ENCODE measurements at regions not wholly inside any gene's neighbourhood (a gene's known extent, or its start where the extent isn't known, plus 50 kb on each side); places are given as distances from the start of the nearest gene placed in this dataset.
A peak's percentile ranks its signal among the peaks of the same experiment; 100 is the strongest.

DNA sequence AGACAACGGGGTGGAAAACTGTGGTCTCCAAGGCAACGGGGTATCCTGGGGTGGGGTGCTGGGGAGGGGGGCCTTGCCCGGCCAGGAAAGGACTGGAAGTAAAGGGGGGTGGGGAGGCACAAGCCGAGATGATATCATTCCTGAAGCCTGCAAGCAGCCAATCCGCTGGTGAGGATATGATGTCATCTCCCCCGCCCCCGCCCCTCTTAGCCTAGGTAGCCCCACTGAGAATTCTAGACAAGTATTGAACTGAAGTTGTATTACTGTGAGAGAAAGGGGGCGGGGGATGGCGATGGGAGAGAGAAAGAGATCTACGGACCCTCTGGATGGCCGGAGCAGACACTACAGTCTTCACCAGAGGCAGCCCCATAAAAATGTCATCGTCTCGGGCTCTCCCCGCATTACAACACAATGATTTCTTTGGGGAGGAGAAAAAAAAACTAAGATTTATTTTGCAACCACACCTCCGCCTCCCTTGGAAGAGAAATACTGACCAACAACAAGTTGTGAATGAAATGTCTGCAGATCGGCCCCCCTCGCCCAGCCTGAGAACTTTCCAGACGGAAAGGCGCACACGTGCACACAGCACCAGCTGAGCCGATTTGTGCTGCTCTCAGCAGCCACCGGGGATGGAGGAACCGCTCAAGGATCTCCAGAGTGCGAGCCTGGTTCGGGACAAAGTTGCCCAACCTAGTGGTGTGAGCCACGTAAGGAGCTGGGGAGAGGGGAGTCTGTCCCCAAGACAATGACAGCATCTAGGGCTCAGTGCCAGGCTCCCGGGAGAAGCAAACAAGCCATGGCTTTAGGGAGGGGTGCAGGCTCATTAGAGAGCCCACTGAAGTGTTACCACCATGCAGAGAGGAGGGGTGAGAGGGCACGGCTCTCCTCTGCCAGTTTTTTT, 222.1 kb downstream of the SOX9 start:
- peak; percentile 46 for DNase-seq (ENCODE audit: low spot score)

DNA sequence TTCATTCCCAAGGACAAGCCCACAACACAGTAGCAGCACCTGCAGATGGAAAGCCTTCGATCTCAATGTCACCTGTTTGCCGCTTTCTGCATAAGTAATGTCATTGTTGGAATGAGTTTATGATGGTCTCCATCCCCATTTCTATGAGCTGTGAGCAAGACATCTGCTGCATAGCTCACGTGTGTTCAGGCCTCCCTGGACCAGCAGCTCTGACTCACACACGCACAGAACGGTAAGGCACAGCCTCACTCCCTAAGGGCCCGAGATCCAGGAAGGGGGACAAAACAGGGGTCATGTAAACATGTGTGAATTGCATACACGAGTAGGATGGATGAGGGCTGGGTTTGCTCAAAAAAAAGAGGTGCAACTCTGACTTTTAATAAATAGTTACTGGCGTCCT, 223.1 kb downstream of the SOX9 start:
- no peak for DNase-seq (ENCODE audit: low spot score)

GRCh38 chr17:72344613-72345012, 223.8 kb downstream of the SOX9 start:
- no peak for DNase-seq (ENCODE audit: low spot score)

DNA sequence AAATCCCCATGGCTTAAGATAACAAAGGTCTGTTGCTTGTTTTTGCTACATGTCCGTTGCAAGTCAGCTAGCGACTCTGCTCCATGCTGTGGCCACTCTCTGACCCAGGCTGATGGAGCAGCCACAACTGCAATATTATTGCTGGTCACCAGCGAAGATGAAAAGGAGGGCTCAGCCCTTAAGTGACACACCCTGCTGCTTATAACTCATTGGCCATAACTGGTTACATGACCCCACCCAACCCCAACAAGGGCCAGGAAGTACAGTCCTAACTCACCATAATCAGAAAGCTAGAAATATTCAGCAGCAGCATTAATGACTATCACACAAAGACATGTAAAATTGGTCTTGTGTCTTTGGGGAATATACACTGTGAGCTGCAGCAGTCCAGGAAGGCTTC, 224.3 kb downstream of the SOX9 start:
- no peak for DNase-seq (ENCODE audit: low spot score)

GRCh38 chr17:72345536-72345935, 224.7 kb downstream of the SOX9 start:
- DNase-seq (ENCODE audit: low spot score) = no peak

DNA sequence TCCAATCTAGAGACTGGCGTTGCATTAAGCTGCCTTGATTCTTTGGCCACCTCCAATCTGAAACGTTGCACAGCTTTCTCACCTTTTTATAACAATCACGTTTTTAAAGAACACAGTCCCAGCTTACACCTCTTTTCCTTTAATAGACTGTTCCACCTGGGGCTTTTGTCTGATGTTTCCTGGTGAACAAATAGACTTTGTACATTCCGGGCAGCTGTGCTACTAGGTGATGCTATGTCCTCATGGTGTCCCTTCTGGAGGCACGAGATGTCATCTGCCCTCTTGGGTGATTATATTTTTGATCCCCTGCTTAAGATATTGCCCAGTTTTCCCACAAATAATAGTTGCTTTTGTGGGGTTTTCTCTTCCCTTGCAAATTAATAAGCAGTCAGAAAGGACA, 225.5 kb downstream of the SOX9 start:
- DNase-seq (ENCODE audit: low spot score) = no peak

DNA sequence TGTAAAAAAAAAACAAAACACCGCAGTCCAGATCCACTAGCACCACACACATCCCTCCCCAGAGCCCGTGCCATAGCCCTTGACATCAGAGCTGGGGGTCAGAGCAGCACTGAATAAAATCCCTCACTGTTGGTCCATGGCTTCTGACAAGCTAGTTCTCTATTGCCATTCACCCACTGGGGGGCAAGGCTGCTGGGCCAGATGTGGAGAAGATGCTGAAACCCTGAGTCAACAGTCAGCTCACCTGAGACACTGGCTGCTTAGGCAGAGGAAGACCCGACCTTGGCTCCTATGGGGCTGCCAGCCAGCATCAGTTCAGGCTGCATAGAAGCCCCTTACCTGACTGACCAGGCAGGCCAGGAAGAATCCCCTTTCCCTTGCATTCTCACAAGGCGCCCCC, 228.2 kb downstream of the SOX9 start:
- no peak for DNase-seq (ENCODE audit: low spot score)

DNA sequence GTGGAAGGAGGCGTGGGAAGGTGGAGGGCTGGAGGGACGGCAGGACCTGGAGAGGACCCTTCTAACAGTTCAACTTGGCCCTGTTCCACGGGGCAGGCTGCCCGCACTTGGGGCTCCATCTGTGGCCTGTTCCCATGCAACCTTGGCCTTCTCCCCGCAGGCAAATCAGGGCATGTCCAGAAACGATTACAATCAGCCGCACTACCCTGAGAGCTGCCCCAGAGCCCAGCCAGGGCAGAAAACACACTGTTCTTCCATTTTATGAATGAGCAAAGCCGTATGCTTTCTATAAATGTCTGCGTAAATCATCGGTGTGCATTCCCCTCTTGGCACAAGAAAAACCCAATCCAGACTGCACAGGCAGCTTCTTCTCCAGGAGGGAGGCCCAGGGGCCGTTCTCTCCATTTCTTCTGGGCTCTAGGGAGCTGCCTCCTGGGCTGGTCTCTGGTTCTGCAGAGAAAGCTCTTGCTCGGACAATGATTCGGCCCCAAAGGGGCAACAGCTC, 228.7 kb downstream of the SOX9 start:
- DNase-seq (ENCODE audit: low spot score) = no peak

DNA sequence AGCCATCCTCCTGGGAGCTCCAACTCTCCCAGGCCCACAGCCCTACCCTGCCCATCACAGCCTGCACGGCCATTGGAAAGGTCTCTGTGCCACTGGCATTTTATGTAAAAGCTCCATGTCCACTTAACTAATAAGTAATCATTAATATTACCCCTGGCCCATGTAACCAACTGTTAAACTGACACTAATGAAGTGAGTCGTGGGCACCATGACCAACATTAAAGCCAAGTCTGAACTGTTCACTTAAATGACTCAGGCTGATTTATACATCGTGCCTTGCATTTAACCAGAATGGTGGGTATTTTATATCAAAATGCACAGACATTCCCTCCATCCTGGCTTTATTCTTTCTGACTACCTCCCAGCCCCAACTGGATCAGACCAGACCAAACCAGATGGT, 229.3 kb downstream of the SOX9 start:
- no peak for DNase-seq (ENCODE audit: low spot score)

GRCh38 chr17:72351365-72351764, 230.5 kb downstream of the SOX9 start:
- no peak for DNase-seq (ENCODE audit: low spot score)

GRCh38 chr17:72351884-72352346, 231.1 kb downstream of the SOX9 start:
- DNase-seq (ENCODE audit: low spot score) = peak; percentile 58

GRCh38 chr17:72353502-72353901, 232.7 kb downstream of the SOX9 start:
- DNase-seq (ENCODE audit: low spot score) = no peak

- no peak for DNase-seq (ENCODE audit: low spot score)
Measured at GRCh38 chr17:72354071-72354470, 233.3 kb downstream of the SOX9 start.

- no peak for DNase-seq (ENCODE audit: low spot score)
Measured at GRCh38 chr17:72357764-72358365, 237.0 kb downstream of the SOX9 start.

DNA sequence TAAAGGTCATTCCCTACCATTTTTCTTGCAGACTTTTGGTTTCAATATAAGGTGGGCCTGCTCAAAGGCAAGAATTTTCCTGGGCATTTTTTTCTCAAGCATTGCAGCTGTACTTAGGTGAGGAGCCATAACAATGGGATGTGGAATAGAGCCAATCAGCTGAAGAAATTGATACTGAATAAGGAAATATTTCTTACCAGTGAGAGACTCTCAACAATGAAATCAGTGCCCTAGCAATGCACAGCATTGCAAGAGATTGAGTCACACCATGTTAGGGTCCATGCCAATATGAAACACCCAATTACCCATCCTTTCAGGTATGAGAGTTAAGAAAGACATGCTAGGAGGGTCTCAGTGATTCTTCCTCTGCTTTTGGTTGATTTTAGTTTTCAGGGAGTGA, 237.6 kb downstream of the SOX9 start:
- no peak for DNase-seq (ENCODE audit: low spot score)

- no peak for DNase-seq (ENCODE audit: low spot score)
Measured at GRCh38 chr17:72359274-72359673, 238.5 kb downstream of the SOX9 start.

DNA sequence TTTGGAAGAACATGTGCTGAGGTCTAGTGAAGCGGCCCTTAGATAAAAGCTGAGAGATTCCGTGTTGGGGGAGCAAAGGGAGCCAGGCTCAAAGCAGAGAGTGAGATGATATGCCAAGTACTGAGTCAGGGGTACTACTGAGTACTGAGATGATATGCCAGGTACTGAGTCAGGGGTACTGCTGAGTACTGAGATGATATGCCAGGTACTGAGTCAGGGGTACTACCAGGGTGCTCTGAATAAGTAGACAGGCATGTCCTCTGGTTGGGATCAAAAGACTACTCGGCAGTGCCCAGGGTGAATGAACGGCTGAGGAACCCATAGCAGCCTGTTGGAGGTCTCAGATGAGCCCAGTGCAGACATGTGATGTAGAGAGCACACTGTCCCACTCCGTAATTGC, 239.0 kb downstream of the SOX9 start:
- no peak for DNase-seq (ENCODE audit: low spot score)

DNA sequence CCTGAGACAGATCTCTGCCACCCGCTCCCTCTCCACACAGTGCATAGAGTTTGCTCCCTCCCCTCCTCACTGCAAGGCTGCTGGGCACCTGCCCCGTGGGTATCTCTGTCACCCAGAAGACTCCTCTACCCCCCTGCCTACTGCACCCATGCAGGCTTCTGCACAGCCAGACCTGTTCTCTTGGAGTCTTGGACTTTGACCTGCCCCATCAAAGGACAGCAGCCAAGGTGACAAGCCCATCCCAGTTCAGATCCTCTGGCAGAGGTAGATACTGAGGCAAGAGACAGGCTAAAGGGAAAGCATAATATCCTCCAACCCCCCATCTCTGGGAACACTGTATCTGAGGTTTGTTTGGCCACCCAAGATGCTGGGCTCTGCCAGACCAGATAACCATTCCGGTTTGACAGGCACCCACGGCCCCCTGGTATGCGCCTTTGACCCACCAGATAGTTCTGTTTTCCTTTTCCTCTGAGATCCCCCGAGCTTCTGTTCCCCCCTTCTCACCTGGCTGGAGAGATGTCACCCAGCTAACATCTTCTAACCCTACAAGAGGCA, 239.6 kb downstream of the SOX9 start:
- DNase-seq (ENCODE audit: low spot score) = no peak

GRCh38 chr17:72361892-72362291, 241.1 kb downstream of the SOX9 start:
- no peak for DNase-seq (ENCODE audit: low spot score)

- DNase-seq (ENCODE audit: low spot score) = no peak
Measured at GRCh38 chr17:72362376-72363088, 241.7 kb downstream of the SOX9 start.

DNA sequence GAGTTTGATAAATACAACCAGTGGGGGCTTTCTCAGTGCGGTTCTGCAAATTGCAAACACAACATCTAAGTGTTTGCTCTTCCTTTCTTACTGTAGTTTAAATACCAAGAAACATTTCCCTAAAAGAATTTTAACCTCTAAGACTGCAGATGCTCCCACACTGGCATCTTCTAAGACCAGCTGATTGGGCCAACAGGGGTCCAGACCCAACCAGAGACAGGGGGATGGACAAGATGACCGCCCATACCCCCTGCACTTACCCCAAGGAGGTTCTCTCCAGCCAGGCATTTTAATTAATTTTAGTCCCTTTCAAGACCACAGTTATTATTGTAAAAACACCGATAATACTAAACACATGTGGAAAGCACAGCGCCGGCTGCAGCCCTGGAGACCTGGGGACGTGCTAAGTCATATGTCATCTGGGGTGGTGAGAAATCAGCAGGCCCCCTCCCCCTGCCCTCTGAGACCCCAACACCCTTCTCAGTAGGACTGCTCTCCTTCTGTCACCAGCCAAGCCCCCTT, 242.3 kb downstream of the SOX9 start:
- DNase-seq (ENCODE audit: low spot score) = no peak

DNA sequence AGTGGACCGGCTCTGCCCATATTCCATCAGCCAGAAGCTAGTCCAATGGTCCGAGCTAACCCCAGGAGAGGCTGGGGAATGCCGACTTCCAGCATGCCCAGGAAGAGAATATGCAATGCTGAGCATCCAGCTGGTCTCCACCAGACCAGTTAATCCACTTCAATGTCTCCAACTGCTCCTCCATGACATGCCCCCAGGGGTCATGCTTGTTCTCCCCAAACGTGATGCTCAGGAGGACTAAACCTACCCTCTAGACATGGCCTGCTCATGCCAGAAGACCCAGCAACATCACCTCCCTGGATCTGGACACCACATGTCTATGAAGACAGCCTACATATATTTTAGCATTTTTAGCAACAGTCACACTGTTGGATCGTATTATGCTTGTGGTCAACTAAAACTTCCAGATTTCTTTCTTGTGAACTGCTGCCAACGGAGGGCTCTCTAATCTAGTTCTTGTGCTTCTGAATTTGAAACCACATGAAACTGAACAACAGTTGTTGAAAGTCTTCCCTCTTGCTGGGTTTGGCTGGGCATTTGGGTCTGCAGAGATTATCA, 245.1 kb downstream of the SOX9 start:
- DNase-seq (ENCODE audit: low spot score) = no peak
